CD14-positive monocyte (primary cell): ENCODE measurements at regions not wholly inside any gene's neighbourhood (a gene's known extent, or its start where the extent isn't known, plus 50 kb on each side); places are given as distances from the start of the nearest gene placed in this dataset.
A peak's percentile ranks its signal among the peaks of the same experiment; 100 is the strongest.

Experiments
- DNase-seq, 3 donors: peaks; one replicate each; pipeline ENCODE4 v3.0.0-alpha.2; 2011 to 2022
- H2AFZ ChIP-seq: 2 replicates; pipeline ENCODE4 v1.6.0; 2012; ENCODE audit warnings: mild to moderate bottlenecking, low read depth, low read length, inconsistent platforms; ENCODE audit not compliant: insufficient read depth, poor library complexity, severe bottlenecking
- H3K27ac ChIP-seq, 2 donors: 1 replicate in 1 of 2; 2 replicates in 1 of 2; pipeline ENCODE4 v1.5.1; 2012 to 2013; ENCODE audit warnings: low read length in 2 of 2, control low read depth in 1 of 2, inconsistent platforms in 1 of 2, low read depth in 1 of 2, mild to moderate bottlenecking in 1 of 2
- H3K27me3 ChIP-seq, 2 donors: one replicate each; pipeline versions ENCODE4 v1.6.0 to v1.6.1; 2011 to 2013; ENCODE audit warnings: low read length in 2 of 2; ENCODE audit not compliant: control insufficient read depth in 2 of 2, insufficient read depth in 2 of 2
- H3K36me3 ChIP-seq, 2 donors: replicated peaks in 1 of 2; 1 replicate in 1 of 2; 2 replicates in 1 of 2; pipeline versions ENCODE4 v1.5.1 to v1.6.1; 2012 to 2013; ENCODE audit warnings: low read length in 2 of 2, control low read depth in 1 of 2, inconsistent platforms in 1 of 2, mild to moderate bottlenecking in 1 of 2; ENCODE audit not compliant: insufficient read depth in 2 of 2, control insufficient read depth in 1 of 2
- H3K4me1 ChIP-seq, 2 donors: 1 replicate in 1 of 2; 2 replicates in 1 of 2; pipeline versions ENCODE4 v1.5.1 to v1.6.1; 2012 to 2013; ENCODE audit warnings: low read length in 2 of 2, control low read depth in 1 of 2, inconsistent platforms in 1 of 2, mild to moderate bottlenecking in 1 of 2, moderate library complexity in 1 of 2; ENCODE audit not compliant: insufficient read depth in 2 of 2, control insufficient read depth in 1 of 2
- H3K4me2 ChIP-seq: replicated peaks from 2 replicates; pipeline ENCODE3; 2012; ENCODE audit warnings: low read length, moderate library complexity, mild to moderate bottlenecking; ENCODE audit not compliant: poor library complexity, severe bottlenecking; ENCODE audit errors: extremely low read depth
- H3K4me3 ChIP-seq, 3 experiments: fragments of 200-600 bp in 1 of 3; sonication (generic) in 1 of 3; replicated peaks in 1 of 3; 1 replicate in 2 of 3; 2 replicates in 1 of 3; pipeline ENCODE4 v1.5.1; 2011 to 2013; ENCODE audit warnings: low read length in 3 of 3, mild to moderate bottlenecking in 3 of 3, control low read depth in 2 of 3, low read depth in 2 of 3, inconsistent platforms in 1 of 3, moderate library complexity in 1 of 3
- H3K79me2 ChIP-seq: 2 replicates; pipeline ENCODE4 v1.6.0; 2012; ENCODE audit warnings: mild to moderate bottlenecking, control low read depth, inconsistent platforms, low read length, moderate library complexity; ENCODE audit not compliant: insufficient read depth
- H3K9ac ChIP-seq: 2 replicates; pipeline ENCODE4 v1.6.0; 2017; ENCODE audit warnings: low read length, mild to moderate bottlenecking; ENCODE audit not compliant: insufficient read depth, poor library complexity, severe bottlenecking
- H3K9me3 ChIP-seq, 2 donors: replicated peaks in 1 of 2; 1 replicate in 1 of 2; 2 replicates in 1 of 2; pipeline versions ENCODE4 v1.5.1 to v1.6.1; 2012 to 2013; ENCODE audit warnings: low read length in 2 of 2, control low read depth in 1 of 2; ENCODE audit not compliant: control insufficient read depth in 1 of 2, insufficient read depth in 1 of 2
- H4K20me1 ChIP-seq: 2 replicates; pipeline ENCODE4 v1.6.0; 2012; ENCODE audit warnings: mild to moderate bottlenecking, low read length, control low read depth, moderate library complexity; ENCODE audit not compliant: insufficient read depth
- H3K27ac Mint-ChIP-seq, 7 donors: one replicate each; pipeline ENCODE4 v1.8.0; 2020; ENCODE audit warnings: mild to moderate bottlenecking in 7 of 7, mixed read lengths in 7 of 7, moderate library complexity in 6 of 7, inconsistent platforms in 2 of 7
- H3K27me3 Mint-ChIP-seq, 3 donors: one replicate each; pipeline ENCODE4 v1.8.0; 2021 to 2022; ENCODE audit warnings: low read depth in 3 of 3, mild to moderate bottlenecking in 3 of 3, mixed read lengths in 3 of 3, moderate library complexity in 3 of 3, inconsistent platforms in 1 of 3
- H3K36me3 Mint-ChIP-seq, 2 donors: one replicate each; pipeline ENCODE4 v1.8.0; 2020; ENCODE audit warnings: mixed read lengths in 2 of 2, inconsistent platforms in 1 of 2, mild to moderate bottlenecking in 1 of 2
- H3K4me1 Mint-ChIP-seq: one replicate; pipeline ENCODE4 v1.8.0; 2020; ENCODE audit warnings: mild to moderate bottlenecking, mixed read lengths
- H3K4me3 Mint-ChIP-seq, 2 donors: one replicate each; pipeline ENCODE4 v1.8.0; 2020; ENCODE audit warnings: mild to moderate bottlenecking in 2 of 2, mixed read lengths in 2 of 2, moderate library complexity in 1 of 2
- H3K9me3 Mint-ChIP-seq, 7 donors: one replicate each; pipeline ENCODE4 v1.8.0; 2020 to 2022; ENCODE audit warnings: mixed read lengths in 7 of 7, mild to moderate bottlenecking in 6 of 7, moderate library complexity in 6 of 7, inconsistent platforms in 2 of 7
- WGBS: methylation state at CpG from one replicate; pipeline ENCODE4 v1.1.5; 2013; ENCODE audit warnings: missing lambda C conversion rate; ENCODE audit not compliant: insufficient coverage; 5-methylcytosine and 5-hydroxymethylcytosine counted together
- intact Hi-C, 2 donors: fragments of 100-400 bp; cut with micrococcal nuclease; formaldehyde crosslinking; loops; one replicate each; pipeline versions ENCODE4 v1.15.0 to v1.15.1; 2023
- TF ChIP-seq, protein P1 (sequence below): fragments of 200-600 bp; IDR thresholded peaks from one replicate; pipeline ENCODE4 v1.8.0; 2022; ENCODE audit warnings: antibody characterized with exemption, mild to moderate bottlenecking

DNA sequence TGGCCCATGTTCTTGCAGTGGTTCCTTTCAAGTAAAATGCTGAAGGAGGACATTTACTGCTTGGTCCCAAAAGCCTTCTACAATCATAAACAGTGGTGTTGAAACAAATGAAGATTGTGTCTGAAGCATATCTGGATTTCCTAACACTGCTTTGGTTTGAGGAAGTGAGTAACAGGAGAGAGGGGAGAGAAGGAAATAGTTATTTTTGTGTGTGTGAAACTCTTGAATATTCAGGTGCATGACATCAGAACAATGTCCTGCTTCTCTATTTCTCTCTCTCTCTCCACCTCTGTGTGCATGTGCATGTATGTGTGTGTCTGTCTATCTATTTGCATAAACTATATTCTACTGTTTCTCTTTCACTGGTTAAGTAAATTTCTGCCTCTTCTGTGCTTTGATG, 61.4 kb upstream of the TNFSF18 start:
- H3K27me3 Mint-ChIP-seq = peaks cover 0 to 2% (median 0%) of the 10 kb centered on the region in 3 donors
- peaks cover 32 to 48% of the 10 kb centered on the region in 2 donors for H3K4me1 ChIP-seq
- H3K4me1 Mint-ChIP-seq = peaks cover 39% of the 10 kb centered on the region
- no peaks in the 10 kb centered on the region for H3K27me3 ChIP-seq
- no peak overlapping the region for H3K9ac ChIP-seq
- H3K9me3 ChIP-seq = peaks cover 13 to 15% of the 10 kb centered on the region in 2 donors
- H2AFZ ChIP-seq = no peak overlapping the region
- peaks cover 2 to 3% of the 10 kb centered on the region in 2 donors for H3K36me3 Mint-ChIP-seq
- intact Hi-C loops = loop anchor here (1.0 to 10.0 kb wide), 3 partner anchors 11 to 367 kb away; no protein-coding TSS in a partner anchor
- TF ChIP-seq, protein P1, sequence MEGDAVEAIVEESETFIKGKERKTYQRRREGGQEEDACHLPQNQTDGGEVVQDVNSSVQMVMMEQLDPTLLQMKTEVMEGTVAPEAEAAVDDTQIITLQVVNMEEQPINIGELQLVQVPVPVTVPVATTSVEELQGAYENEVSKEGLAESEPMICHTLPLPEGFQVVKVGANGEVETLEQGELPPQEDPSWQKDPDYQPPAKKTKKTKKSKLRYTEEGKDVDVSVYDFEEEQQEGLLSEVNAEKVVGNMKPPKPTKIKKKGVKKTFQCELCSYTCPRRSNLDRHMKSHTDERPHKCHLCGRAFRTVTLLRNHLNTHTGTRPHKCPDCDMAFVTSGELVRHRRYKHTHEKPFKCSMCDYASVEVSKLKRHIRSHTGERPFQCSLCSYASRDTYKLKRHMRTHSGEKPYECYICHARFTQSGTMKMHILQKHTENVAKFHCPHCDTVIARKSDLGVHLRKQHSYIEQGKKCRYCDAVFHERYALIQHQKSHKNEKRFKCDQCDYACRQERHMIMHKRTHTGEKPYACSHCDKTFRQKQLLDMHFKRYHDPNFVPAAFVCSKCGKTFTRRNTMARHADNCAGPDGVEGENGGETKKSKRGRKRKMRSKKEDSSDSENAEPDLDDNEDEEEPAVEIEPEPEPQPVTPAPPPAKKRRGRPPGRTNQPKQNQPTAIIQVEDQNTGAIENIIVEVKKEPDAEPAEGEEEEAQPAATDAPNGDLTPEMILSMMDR = no peak
- H3K27ac ChIP-seq = peak overlapping the region in 1 of 2 donors; percentile 83
- H3K36me3 ChIP-seq = no peaks in the 10 kb centered on the region
- H4K20me1 ChIP-seq = no peaks in the 10 kb centered on the region
- H3K27ac Mint-ChIP-seq = peak overlapping the region; percentile 68 to 93 (median 87)
- H3K4me3 ChIP-seq = no peak overlapping the region
- peak; percentile 84 to 91 (median 85) for DNase-seq
- peaks cover 7 to 22% (median 16%) of the 10 kb centered on the region in 7 donors for H3K9me3 Mint-ChIP-seq
- peak overlapping the region in 1 of 2 donors; percentile 64 for H3K4me3 Mint-ChIP-seq
- no peaks in the 10 kb centered on the region for H3K79me2 ChIP-seq
- H3K4me2 ChIP-seq = peak overlapping the region; percentile 26

DNA sequence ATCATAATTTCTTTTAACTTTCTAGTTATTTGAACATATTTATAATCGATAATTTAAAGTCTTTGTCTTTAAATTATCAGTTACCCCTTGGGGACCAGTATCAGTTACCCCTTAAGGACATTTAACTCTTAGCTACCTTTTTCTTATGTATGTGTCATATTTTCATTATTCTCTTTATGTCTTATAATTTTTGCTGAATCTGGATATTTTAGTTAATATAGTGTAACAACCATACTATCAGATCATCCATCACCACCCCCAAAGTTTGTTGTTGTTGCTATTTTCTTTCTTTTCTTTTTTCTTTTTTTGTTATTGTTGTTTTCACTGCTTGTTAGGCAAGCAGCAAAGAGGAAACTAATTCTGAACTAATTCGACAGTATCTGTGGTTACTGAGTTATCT, 57.0 kb upstream of the TNFSF18 start:
- Mint-ChIP-seq H3K9me3 (peaks cover 19 to 38% (median 29%) of the 10 kb centered on the region in 7 donors), H3K4me1 (peaks cover 17% of the 10 kb centered on the region), H3K36me3 (peaks cover 2 to 6% of the 10 kb centered on the region in 2 donors), H3K27me3 (peaks cover 0 to 2% (median 2%) of the 10 kb centered on the region in 3 donors), H3K27ac (no peak overlapping the region), H3K4me3 (no peak overlapping the region)
- TF ChIP-seq, protein P1 = no peak
- Histone ChIP-seq H3K4me2 (no peak overlapping the region), H3K27ac (no peak overlapping the region), H3K36me3 (no peaks in the 10 kb centered on the region), H3K4me1 (peaks cover 12 to 17% of the 10 kb centered on the region in 2 donors), H3K79me2 (no peaks in the 10 kb centered on the region), H3K9ac (no peak overlapping the region), H3K27me3 (no peaks in the 10 kb centered on the region), H3K9me3 (peaks cover 24 to 29% of the 10 kb centered on the region in 2 donors), H4K20me1 (no peaks in the 10 kb centered on the region), H2AFZ (no peak overlapping the region), H3K4me3 (no peak overlapping the region)
- no CpG with 5 or more reads among the region's 2 CpGs for WGBS
- no peak for DNase-seq
- intact Hi-C loops = loop anchor here in 1 of 2 donors (10.0 kb wide), 1 partner anchor 83 kb away; no protein-coding TSS in a partner anchor
